Epithelial cell of esophagus (primary cell): ENCODE measurements at regions not wholly inside any gene's neighbourhood (a gene's known extent, or its start where the extent isn't known, plus 50 kb on each side); places are given as distances from the start of the nearest gene placed in this dataset.

ENCODE experiments used
- DNase-seq: peaks from one replicate; pipeline ENCODE4 v3.0.0; 2010; ENCODE audit warnings: low read depth
- H3K4me3 ChIP-seq: 2 replicates; pipeline ENCODE4 v1.5.1; 2011; ENCODE audit warnings: mild to moderate bottlenecking, low read length, control low read depth
- TF ChIP-seq, protein P1 (sequence below): IDR thresholded peaks from 2 replicates; pipeline ENCODE4 v1.5.1; 2011; ENCODE audit warnings: low read depth, mild to moderate bottlenecking, low read length, control low read depth, inconsistent platforms; ENCODE audit not compliant: insufficient read depth; ENCODE audit errors: missing control alignments

- TF ChIP-seq, protein P1, sequence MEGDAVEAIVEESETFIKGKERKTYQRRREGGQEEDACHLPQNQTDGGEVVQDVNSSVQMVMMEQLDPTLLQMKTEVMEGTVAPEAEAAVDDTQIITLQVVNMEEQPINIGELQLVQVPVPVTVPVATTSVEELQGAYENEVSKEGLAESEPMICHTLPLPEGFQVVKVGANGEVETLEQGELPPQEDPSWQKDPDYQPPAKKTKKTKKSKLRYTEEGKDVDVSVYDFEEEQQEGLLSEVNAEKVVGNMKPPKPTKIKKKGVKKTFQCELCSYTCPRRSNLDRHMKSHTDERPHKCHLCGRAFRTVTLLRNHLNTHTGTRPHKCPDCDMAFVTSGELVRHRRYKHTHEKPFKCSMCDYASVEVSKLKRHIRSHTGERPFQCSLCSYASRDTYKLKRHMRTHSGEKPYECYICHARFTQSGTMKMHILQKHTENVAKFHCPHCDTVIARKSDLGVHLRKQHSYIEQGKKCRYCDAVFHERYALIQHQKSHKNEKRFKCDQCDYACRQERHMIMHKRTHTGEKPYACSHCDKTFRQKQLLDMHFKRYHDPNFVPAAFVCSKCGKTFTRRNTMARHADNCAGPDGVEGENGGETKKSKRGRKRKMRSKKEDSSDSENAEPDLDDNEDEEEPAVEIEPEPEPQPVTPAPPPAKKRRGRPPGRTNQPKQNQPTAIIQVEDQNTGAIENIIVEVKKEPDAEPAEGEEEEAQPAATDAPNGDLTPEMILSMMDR: no peak
- H3K4me3 ChIP-seq: no peak overlapping the region
- DNase-seq: no peak
Observed at GRCh38 chr16:63481060-63481459, 1444.8 kb upstream of the CDH8 start.

DNA sequence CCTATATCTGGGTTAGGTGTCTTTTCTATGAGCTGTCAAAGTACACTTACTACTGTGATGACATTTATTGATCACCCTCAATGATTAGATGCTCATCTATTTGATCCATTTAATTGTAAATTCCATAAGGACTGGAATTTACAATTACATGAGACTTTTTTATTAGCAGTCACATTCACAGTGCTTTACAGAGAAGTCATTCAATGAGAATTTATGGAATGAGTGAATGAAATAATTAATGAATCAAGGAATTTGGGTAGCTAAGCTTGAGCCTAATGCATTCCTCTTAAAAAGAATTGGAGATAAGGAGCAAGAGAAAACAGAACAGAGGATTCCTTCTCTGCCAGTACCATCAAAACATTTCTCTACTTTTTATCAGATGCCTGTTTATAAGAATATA lies 1437.5 kb upstream of the CDH8 start:
- TF ChIP-seq, protein P1: no peak
- DNase-seq: no peak
- H3K4me3 ChIP-seq: no peak overlapping the region

DNA sequence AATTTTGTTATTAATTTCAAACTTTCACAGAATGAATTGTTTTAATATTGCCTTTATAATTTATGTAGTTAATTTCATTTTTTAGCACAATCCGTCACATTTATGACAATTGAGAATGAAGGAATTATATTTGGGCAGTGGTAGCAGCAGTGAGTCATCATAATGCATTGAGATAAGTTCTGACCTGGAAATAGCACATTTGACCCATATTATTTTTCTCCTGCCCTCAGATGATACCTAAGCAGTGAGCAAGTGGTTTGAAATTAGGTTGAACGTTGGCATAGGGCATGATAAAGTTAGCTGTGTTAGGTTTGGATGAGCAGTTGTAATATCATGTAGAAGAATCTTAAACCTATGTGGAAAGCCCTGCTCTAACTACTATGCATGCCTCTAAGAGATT lies 1431.3 kb upstream of the CDH8 start:
- TF ChIP-seq, protein P1: no peak
- no peak for DNase-seq
- no peak overlapping the region for H3K4me3 ChIP-seq

GRCh38 chr16:63462316-63462715 lies 1426.1 kb upstream of the CDH8 start:
- TF ChIP-seq, protein P1: no peak
- no peak overlapping the region for H3K4me3 ChIP-seq
- DNase-seq: no peak

DNA sequence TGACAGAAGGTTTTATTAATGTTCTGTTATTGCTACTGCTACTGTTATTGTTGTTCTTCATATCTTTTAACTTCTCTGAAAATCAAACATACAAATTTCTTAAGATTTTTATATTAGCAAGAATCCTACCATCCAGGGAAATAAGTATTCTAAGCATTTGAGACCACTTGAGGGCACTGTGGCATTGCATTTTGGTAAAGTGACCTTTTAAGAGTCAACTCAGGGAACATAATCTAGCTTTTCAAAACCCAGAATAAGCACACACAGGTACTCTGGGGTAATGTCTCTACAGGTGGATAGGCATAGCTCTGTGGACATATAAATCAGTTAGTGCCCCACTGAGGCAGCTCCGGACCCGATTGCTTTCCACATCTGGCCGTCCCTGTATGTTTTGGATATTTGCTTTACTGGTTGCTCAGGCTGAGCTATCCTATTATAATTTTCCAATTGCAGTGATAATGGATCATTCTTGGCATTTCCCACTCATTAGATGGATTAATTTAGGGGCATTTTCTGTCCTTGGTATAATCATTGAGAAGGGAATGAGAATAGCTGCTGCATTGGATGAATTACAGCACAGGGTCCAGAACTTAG lies 1425.1 kb upstream of the CDH8 start:
- TF ChIP-seq, protein P1: peak; percentile 49
- DNase-seq: peak; percentile 52
- H3K4me3 ChIP-seq: no peak overlapping the region

DNA sequence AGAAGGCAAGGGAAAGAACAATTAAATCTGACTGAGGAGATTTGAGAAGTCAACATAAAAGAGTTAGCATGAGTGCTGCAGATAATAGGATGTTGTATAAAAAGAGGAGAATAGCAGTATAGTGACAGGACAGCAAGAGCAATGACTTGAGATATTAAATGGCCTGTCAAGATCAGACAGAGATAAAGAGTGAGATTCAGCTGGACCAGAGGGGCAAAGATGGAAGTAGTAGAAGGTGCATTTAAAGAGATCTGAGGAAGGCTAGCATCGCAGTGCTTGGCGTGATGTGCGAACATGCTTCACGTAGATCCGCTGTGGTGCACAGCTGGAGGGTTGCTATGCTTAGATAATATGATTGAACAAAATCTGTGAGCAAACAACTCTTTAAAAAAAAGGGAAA lies 1422.6 kb upstream of the CDH8 start:
- TF ChIP-seq, protein P1: no peak
- DNase-seq: no peak
- H3K4me3 ChIP-seq: no peak overlapping the region

DNA sequence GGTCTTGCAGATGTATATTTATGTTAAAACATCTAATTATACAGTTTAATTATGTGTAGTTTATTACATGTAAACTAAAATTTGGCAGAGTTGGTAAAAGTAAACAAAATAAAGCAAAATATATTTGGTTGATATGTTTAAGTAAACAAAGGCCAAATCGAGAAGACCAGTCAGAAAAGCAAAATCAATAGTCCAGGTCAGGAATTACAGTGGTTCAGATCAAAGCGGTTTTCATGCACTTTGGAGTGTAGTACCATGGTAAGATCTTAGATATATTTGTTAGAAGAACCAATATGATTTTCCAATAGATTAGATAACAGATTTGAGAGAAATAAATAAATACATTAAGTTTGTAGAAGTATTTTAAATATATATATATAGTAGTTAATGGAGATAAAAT lies 1421.6 kb upstream of the CDH8 start:
- TF ChIP-seq, protein P1: no peak
- DNase-seq: no peak
- no peak overlapping the region for H3K4me3 ChIP-seq
